GM12878 (cell line): ENCODE measurements at regions not wholly inside any gene's neighbourhood (a gene's known extent, or its start where the extent isn't known, plus 50 kb on each side); places are given as distances from the start of the nearest gene placed in this dataset.

Experiments
- ATAC-seq: fragments of 200-7000 bp; cut with Tn5 transposase; 3 replicates; pipeline ENCODE4 v1.9.1; 2020; ENCODE audit warnings: mild to moderate bottlenecking, moderate library complexity
- BruUV-seq: library from RNA; stranded (reverse); fragments of 400-500 nt; replicated peaks from 2 replicates; lab custom pipeline; 2021; lab: Mats Ljungman, UMichigan
- CTCF ChIA-PET: fragments of 300-600 bp; sonication (Branson Sonifier 250); formaldehyde crosslinking; extraction: SDS; loops from one replicate; lab custom pipeline; 2021; ENCODE audit warnings: inconsistent platforms; lab: Yijun Ruan, JAX
- POLR2A ChIA-PET: fragments of 350-600 bp; formaldehyde crosslinking; extraction: SDS; loops from one replicate; lab custom pipeline; 2021; ENCODE audit warnings: inconsistent platforms; lab: Charles Lee
- RAD21 ChIA-PET: fragments of 300-600 bp; sonication (Branson Sonifier 250); formaldehyde crosslinking; loops from one replicate; lab custom pipeline; 2023; ENCODE audit warnings: antibody characterized with exemption; ENCODE audit not compliant: unreplicated experiment; lab: Charles Lee
- SMC1A ChIA-PET: fragments of 300-600 bp; sonication (Branson Sonifier 250); formaldehyde crosslinking; loops from one replicate; lab custom pipeline; 2023; ENCODE audit not compliant: unreplicated experiment, uncharacterized antibody; lab: Charles Lee
- DNase-seq: peaks from one replicate; pipeline ENCODE4 v3.0.0-alpha.2; 2011; ENCODE audit warnings: low read depth, low spot score
- FAIRE-seq: peaks from 3 replicates; lab custom pipeline; 2011; peaks lifted over from hg19 to GRCh38; lab: Jason Lieb, UNC
- H2AFZ ChIP-seq: 2 replicates; pipeline ENCODE4 v1.6.0; 2011; ENCODE audit warnings: low read depth, low read length, control low read depth; ENCODE audit not compliant: control insufficient read depth
- H3K27ac ChIP-seq: 2 replicates; pipeline ENCODE4 v1.5.1; 2011; ENCODE audit warnings: control low read depth; ENCODE audit not compliant: control insufficient read depth, insufficient read depth
- H3K27me3 ChIP-seq, 2 experiments: replicated peaks in 1 of 2; 2 replicates each; pipeline versions ENCODE4 v1.6.0 to v1.6.1; 2011; ENCODE audit warnings: low read length in 1 of 2; ENCODE audit not compliant: control insufficient read depth in 2 of 2, insufficient read depth in 2 of 2
- H3K36me3 ChIP-seq, 2 experiments: 2 replicates each; pipeline ENCODE4 v1.5.1; 2011; ENCODE audit warnings: low read length in 1 of 2; ENCODE audit not compliant: control insufficient read depth in 2 of 2, insufficient read depth in 2 of 2
- H3K4me1 ChIP-seq: 2 replicates; pipeline ENCODE4 v1.6.1; 2011; ENCODE audit warnings: mild to moderate bottlenecking, low read length, moderate library complexity, mixed read lengths; ENCODE audit not compliant: control insufficient read depth, insufficient read depth
- H3K4me2 ChIP-seq: 2 replicates; pipeline ENCODE4 v1.6.0; 2011; ENCODE audit warnings: control low read depth; ENCODE audit not compliant: control insufficient read depth, insufficient read depth
- H3K4me3 ChIP-seq: fragments of 200-600 bp; sonication (generic); 2 replicates; pipeline ENCODE4 v1.5.1; 2016
- H3K79me2 ChIP-seq: 2 replicates; pipeline ENCODE4 v1.6.0; 2011; ENCODE audit warnings: low read length; ENCODE audit not compliant: control insufficient read depth, insufficient read depth
- H3K9ac ChIP-seq: 2 replicates; pipeline ENCODE4 v1.8.0; 2011; ENCODE audit warnings: low read length, control low read depth, mixed read lengths; ENCODE audit not compliant: control insufficient read depth, insufficient read depth
- H3K9me3 ChIP-seq: replicated peaks from 3 replicates; pipeline ENCODE4 v1.5.1; 2011; ENCODE audit warnings: mild to moderate bottlenecking, low read length; ENCODE audit not compliant: control insufficient read depth, insufficient read depth
- H4K20me1 ChIP-seq: 2 replicates; pipeline ENCODE4 v1.6.0; 2011; ENCODE audit not compliant: control insufficient read depth, insufficient read depth
- CUX1 ChIP-seq: IDR thresholded peaks from 2 replicates; pipeline ENCODE4 v1.6.1; 2012; ENCODE audit warnings: improper control_type of control experiment, low read depth, low read length; ENCODE audit not compliant: insufficient replicate concordance
- FOXK2 ChIP-seq: fragments of 450-650 bp; IDR thresholded peaks from 2 replicates; pipeline ENCODE4 v1.6.1; 2017; ENCODE audit warnings: mild to moderate bottlenecking, moderate library complexity
- MEF2A ChIP-seq: IDR thresholded peaks from 2 replicates; pipeline ENCODE4 v1.6.1; 2011; ENCODE audit warnings: low read depth, mild to moderate bottlenecking, low read length, moderate library complexity; ENCODE audit not compliant: insufficient read depth
- TBL1XR1 ChIP-seq: IDR thresholded peaks from 2 replicates; pipeline ENCODE4 v1.6.1; 2012; ENCODE audit warnings: low read depth, low read length, improper control_type of control experiment
- ZBTB33 ChIP-seq: fragments of 450-650 bp; IDR thresholded peaks from 2 replicates; pipeline ENCODE4 v1.6.1; 2017; ENCODE audit warnings: mild to moderate bottlenecking
- WGBS: methylation state at CpG from one replicate; pipeline ENCODE4 v1.1.6; 2016; ENCODE audit warnings: low lambda C conversion rate; ENCODE audit not compliant: insufficient replicate concordance, insufficient coverage; ENCODE audit errors: missing lambda C conversion rate; 5-methylcytosine and 5-hydroxymethylcytosine counted together
- in situ Hi-C: fragments of 300-500 bp; cut with MboI; formaldehyde crosslinking; loops from 9 replicates; pipeline ENCODE4 v1.14.3; 2018; ENCODE audit warnings: mixed read lengths
- intact Hi-C: fragments of 100-400 bp; cut with micrococcal nuclease; formaldehyde crosslinking; loops from one replicate; pipeline ENCODE4 v1.14.2; 2022; ENCODE audit not compliant: unreplicated experiment

GRCh38 chr10:53682458-53682857 is 909.9 kb upstream of the MBL2 start (continued):
- no peak for TF ChIP-seq CUX1

DNA sequence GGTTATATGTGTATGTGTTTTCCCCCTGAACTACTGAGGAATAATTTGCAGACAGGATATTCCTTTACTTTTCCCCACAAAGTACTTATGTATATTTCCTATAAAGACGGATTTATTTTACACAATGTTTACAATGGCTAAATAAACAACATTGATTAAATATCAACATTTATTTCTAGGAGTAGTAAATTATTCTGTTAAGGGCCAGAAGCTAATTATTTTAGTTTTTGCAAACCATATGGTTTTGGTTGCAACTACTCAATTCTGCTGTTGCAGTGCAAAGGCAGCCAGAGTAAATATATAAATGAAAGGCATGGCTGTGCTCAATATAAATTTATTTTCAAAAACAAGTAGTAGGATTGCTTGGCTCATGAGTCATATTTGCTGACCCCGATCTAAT is 907.1 kb upstream of the MBL2 start:
- no peak for ATAC-seq
- intact Hi-C loops, result no loop called here
- Histone ChIP-seq H3K27me3 (no peaks in the 10 kb centered on the region), H3K9me3 (no peaks in the 10 kb centered on the region), H3K9ac (no peak overlapping the region), H3K27ac (no peak overlapping the region), H3K4me2 (no peak overlapping the region), H3K36me3 (no peaks in the 10 kb centered on the region), H3K4me1 (no peaks in the 10 kb centered on the region), H3K79me2 (no peaks in the 10 kb centered on the region), H2AFZ (no peak overlapping the region), H4K20me1 (no peaks in the 10 kb centered on the region), H3K4me3 (no peak overlapping the region)
- ChIA-PET RAD21 (no interaction called here), SMC1A (no interaction called here), CTCF (no interaction called here), POLR2A (no interaction called here)
- no TSS peak for BruUV-seq
- in situ Hi-C loops, result no loop called here
- TF ChIP-seq TBL1XR1, result no peak
- TF ChIP-seq ZBTB33, result no peak
- no peak for TF ChIP-seq FOXK2
- TF ChIP-seq MEF2A, result no peak
- WGBS, result 3% methylated on average over 2 of the region's 2 CpGs
- no peak for FAIRE-seq
- DNase-seq, result no peak
